ENCODE measurements at regions not wholly inside any gene's neighbourhood (a gene's known extent, or its start where the extent isn't known, plus 50 kb on each side); places are given as distances from the start of the nearest gene placed in this dataset.

GRCh38 chr4:31059753-31060522 is 339.8 kb downstream of the PCDH7 start:
- CTCF ChIA-PET = no interaction called here
- TF ChIP-seq, protein P1, sequence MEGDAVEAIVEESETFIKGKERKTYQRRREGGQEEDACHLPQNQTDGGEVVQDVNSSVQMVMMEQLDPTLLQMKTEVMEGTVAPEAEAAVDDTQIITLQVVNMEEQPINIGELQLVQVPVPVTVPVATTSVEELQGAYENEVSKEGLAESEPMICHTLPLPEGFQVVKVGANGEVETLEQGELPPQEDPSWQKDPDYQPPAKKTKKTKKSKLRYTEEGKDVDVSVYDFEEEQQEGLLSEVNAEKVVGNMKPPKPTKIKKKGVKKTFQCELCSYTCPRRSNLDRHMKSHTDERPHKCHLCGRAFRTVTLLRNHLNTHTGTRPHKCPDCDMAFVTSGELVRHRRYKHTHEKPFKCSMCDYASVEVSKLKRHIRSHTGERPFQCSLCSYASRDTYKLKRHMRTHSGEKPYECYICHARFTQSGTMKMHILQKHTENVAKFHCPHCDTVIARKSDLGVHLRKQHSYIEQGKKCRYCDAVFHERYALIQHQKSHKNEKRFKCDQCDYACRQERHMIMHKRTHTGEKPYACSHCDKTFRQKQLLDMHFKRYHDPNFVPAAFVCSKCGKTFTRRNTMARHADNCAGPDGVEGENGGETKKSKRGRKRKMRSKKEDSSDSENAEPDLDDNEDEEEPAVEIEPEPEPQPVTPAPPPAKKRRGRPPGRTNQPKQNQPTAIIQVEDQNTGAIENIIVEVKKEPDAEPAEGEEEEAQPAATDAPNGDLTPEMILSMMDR (IDR thresholded peaks at IDR 0.05) = no peak
- ATAC-seq (ENCODE audit: low read depth) (no peak), DNase-seq (no peak)
- no peaks in the 10 kb centered on the region for H3K36me3 Mint-ChIP-seq (ENCODE audit: low read depth)
- POLR2A ChIA-PET = no interaction called here
- H3K27me3 Mint-ChIP-seq = no peaks in the 10 kb centered on the region
- H3K9me3 Mint-ChIP-seq = peaks cover 3% of the 10 kb centered on the region
- intact Hi-C loops (cut with micrococcal nuclease) = no loop called here
- H3K27ac Mint-ChIP-seq = no peak overlapping the region
- H3K4me1 Mint-ChIP-seq = no peaks in the 10 kb centered on the region
- H3K4me3 Mint-ChIP-seq = no peak overlapping the region

GRCh38 chr4:31065086-31065485 is 344.9 kb downstream of the PCDH7 start:
- no peak overlapping the region for H3K27ac Mint-ChIP-seq
- DNase-seq (no peak), ATAC-seq (ENCODE audit: low read depth) (no peak)
- no peaks in the 10 kb centered on the region for H3K9me3 Mint-ChIP-seq
- intact Hi-C loops (cut with micrococcal nuclease) = no loop called here
- H3K4me3 Mint-ChIP-seq = no peak overlapping the region
- no peaks in the 10 kb centered on the region for H3K4me1 Mint-ChIP-seq
- TF ChIP-seq, protein P1 (IDR thresholded peaks at IDR 0.05) = no peak
- CTCF ChIA-PET = no interaction called here
- H3K36me3 Mint-ChIP-seq (ENCODE audit: low read depth) = no peaks in the 10 kb centered on the region
- no peaks in the 10 kb centered on the region for H3K27me3 Mint-ChIP-seq
- POLR2A ChIA-PET = no interaction called here

DNA sequence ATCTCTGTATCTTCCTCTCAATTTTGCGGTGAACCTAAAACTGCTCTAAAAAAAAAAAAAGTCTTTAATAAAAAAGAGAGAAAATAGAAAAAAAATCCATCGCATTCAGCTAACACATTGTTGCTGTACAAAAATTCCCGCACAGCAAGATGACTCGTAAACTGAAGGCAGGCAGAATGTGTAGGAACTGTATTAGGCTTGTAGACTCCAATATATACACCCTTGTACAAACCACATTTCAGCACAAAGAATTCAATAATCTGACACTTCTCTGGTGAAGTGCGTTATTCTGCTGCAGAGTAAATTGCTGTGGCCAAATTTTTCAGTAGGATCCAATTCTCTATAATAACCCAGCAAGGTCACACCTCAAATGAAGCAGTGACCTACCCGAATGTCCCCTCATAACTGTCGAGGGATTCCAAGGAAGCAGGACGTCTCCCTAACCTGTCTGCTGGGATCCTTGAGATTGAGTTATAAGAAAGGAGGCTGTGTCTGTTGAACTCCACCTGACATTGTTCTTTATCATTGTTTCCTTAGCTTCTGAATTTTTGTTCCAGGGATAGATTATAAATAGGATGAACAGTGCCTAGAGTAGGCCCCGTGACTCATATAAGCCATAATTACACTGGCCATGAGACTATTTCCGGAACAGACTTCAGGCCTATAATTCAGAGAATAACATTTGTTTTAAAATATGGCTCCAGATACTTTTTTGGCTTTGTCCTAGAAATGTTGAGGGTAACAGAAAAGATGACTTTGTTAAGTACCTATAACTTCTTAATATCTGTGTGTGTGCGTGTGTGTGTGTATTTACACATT is 348.3 kb downstream of the PCDH7 start:
- DNase-seq = no peak
- CTCF ChIA-PET = no interaction called here
- Mint-ChIP-seq H3K36me3 (ENCODE audit: low read depth) (no peaks in the 10 kb centered on the region), H3K4me3 (no peak overlapping the region), H3K4me1 (no peaks in the 10 kb centered on the region), H3K9me3 (no peaks in the 10 kb centered on the region), H3K27me3 (no peaks in the 10 kb centered on the region), H3K27ac (no peak overlapping the region)
- TF ChIP-seq, protein P1 (IDR thresholded peaks at IDR 0.05) = no peak
- POLR2A ChIA-PET = no interaction called here
- intact Hi-C loops (cut with micrococcal nuclease) = no loop called here
- ATAC-seq (ENCODE audit: low read depth) = no peak

- Mint-ChIP-seq H3K36me3 (ENCODE audit: low read depth) (no peaks in the 10 kb centered on the region), H3K4me3 (no peak overlapping the region), H3K9me3 (no peaks in the 10 kb centered on the region), H3K27me3 (no peaks in the 10 kb centered on the region), H3K4me1 (no peaks in the 10 kb centered on the region), H3K27ac (no peak overlapping the region)
- ChIA-PET POLR2A (no interaction called here), CTCF (no interaction called here)
- intact Hi-C loops (cut with micrococcal nuclease) = no loop called here
- DNase-seq (no peak), ATAC-seq (ENCODE audit: low read depth) (no peak)
- TF ChIP-seq, protein P1 (IDR thresholded peaks at IDR 0.05) = no peak
These were observed 349.0 kb downstream of the PCDH7 start for GRCh38 chr4:31069151-31069550.

All from activated B cell treated with CpG ODN at 0.5 μM for 24 hours (primary cell).